Panc1 (cell line): ENCODE measurements at regions not wholly inside any gene's neighbourhood (a gene's known extent, or its start where the extent isn't known, plus 50 kb on each side); places are given as distances from the start of the nearest gene placed in this dataset.

Experiments
- ATAC-seq: fragments of 200-7000 bp; cut with Tn5 transposase; 2 replicates; pipeline ENCODE4 v1.9.1; 2020; ENCODE audit warnings: mild to moderate bottlenecking, moderate library complexity
- BruUV-seq: library from RNA; stranded (reverse); fragments of 400-500 nt; replicated peaks from 2 replicates; lab custom pipeline; 2021; lab: Mats Ljungman, UMichigan
- CTCF ChIA-PET: fragments of 300-600 bp; sonication (Branson Sonifier 250); formaldehyde crosslinking; loops from one replicate; lab custom pipeline; 2022; ENCODE audit warnings: antibody characterized with exemption; lab: Charles Lee
- POLR2A ChIA-PET: fragments of 300-600 bp; sonication (Branson Sonifier 250); formaldehyde crosslinking; loops from one replicate; lab custom pipeline; 2022; ENCODE audit warnings: antibody characterized with exemption; lab: Charles Lee
- DNase-seq: peaks from one replicate; pipeline ENCODE4 v3.0.0-alpha.2; 2010; ENCODE audit warnings: low read depth, low spot score
- H3K27ac ChIP-seq: 2 replicates; pipeline ENCODE4 v1.5.1; 2011; ENCODE audit warnings: mild to moderate bottlenecking, low read length, inconsistent platforms
- H3K27me3 ChIP-seq: fragments of 200-500 bp; sonication (Bioruptor generic); 2 replicates; pipeline ENCODE4 v1.6.0; 2014; ENCODE audit warnings: low read length, inconsistent platforms; ENCODE audit not compliant: control insufficient read depth, insufficient read depth
- H3K36me3 ChIP-seq: fragments of 200-500 bp; sonication (Bioruptor generic); 2 replicates; pipeline ENCODE4 v1.5.1; 2014; ENCODE audit warnings: inconsistent platforms, mild to moderate bottlenecking, low read length, moderate library complexity; ENCODE audit not compliant: control insufficient read depth, insufficient read depth
- H3K4me1 ChIP-seq: 2 replicates; pipeline ENCODE4 v1.5.1; 2011; ENCODE audit warnings: inconsistent platforms, mild to moderate bottlenecking, low read length, moderate library complexity; ENCODE audit not compliant: control insufficient read depth, insufficient read depth
- H3K4me3 ChIP-seq, 2 experiments: 2 replicates each; pipeline ENCODE4 v1.5.1; 2011 to 2012; ENCODE audit warnings: low read depth in 2 of 2, low read length in 2 of 2, mild to moderate bottlenecking in 2 of 2, inconsistent platforms in 1 of 2, moderate library complexity in 1 of 2
- H3K9me3 ChIP-seq: fragments of 200-500 bp; sonication (Bioruptor generic); 2 replicates; pipeline ENCODE4 v1.5.1; 2014; ENCODE audit warnings: low read depth, mild to moderate bottlenecking, inconsistent platforms, low read length, moderate library complexity; ENCODE audit not compliant: control insufficient read depth, insufficient read depth
- POLR2AphosphoS5 ChIP-seq: IDR thresholded peaks from 2 replicates; pipeline ENCODE4 v1.6.1; 2012; ENCODE audit warnings: mild to moderate bottlenecking, low read depth, low read length, moderate library complexity
- REST ChIP-seq, 2 experiments: IDR thresholded peaks; 2 replicates each; pipeline ENCODE4 v1.6.1; 2011 to 2012; ENCODE audit warnings: low read depth in 2 of 2, control low read depth in 1 of 2, low read length in 1 of 2, mild to moderate bottlenecking in 1 of 2, moderate library complexity in 1 of 2; ENCODE audit not compliant: insufficient read depth in 1 of 2
- SIN3A ChIP-seq: IDR thresholded peaks from 2 replicates; pipeline ENCODE4 v1.6.1; 2012; ENCODE audit warnings: low read depth, mild to moderate bottlenecking, low read length, moderate library complexity, borderline replicate concordance; ENCODE audit not compliant: insufficient read depth
- TCF7L2 ChIP-seq: IDR thresholded peaks from 2 replicates; pipeline ENCODE4 v1.6.1; 2011; ENCODE audit warnings: mild to moderate bottlenecking, low read depth, low read length, inconsistent platforms
- in situ Hi-C: cut with HindIII; loops from 2 replicates; pipeline ENCODE4 v1.10.0; 2016; ENCODE audit warnings: low sequenced_read_pairs, low pct_unique_long_range_greater_than_20kb
- intact Hi-C: fragments of 100-400 bp; cut with micrococcal nuclease; formaldehyde crosslinking; loops from one replicate; pipeline ENCODE4 v1.10.0; 2022; ENCODE audit not compliant: unreplicated experiment
- TF ChIP-seq, protein P1 (sequence below): fragments of 450-650 bp; IDR thresholded peaks from 2 replicates; pipeline ENCODE4 v1.5.1; 2017; ENCODE audit warnings: mild to moderate bottlenecking

DNA sequence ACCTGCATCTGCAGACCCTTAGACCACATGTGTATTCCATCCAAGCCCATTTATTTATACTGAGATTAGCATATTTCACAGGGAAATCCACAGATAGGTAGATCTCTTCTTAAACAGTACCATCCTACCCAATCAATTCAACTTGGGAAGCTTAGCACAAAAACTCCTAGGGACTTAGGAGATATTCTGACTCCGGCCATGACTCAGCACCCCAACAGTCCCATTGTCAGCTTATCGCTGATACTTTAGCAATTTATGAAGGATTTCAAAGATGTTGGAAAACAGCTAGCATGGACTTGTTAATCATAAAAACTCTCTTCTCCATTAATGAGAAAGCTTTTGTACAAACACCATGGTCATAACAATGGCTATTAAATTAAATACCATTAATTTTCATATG, 236.2 kb upstream of the PREP start:
- no peaks in the 10 kb centered on the region for H3K36me3 ChIP-seq
- ChIA-PET POLR2A (no interaction called here), CTCF (no interaction called here)
- H3K4me1 ChIP-seq: no peaks in the 10 kb centered on the region
- no TSS peak for BruUV-seq
- in situ Hi-C loops: no loop called here
- no peak overlapping the region for H3K4me3 ChIP-seq
- ATAC-seq (no peak), DNase-seq (no peak)
- no peaks in the 10 kb centered on the region for H3K27me3 ChIP-seq
- H3K27ac ChIP-seq: no peak overlapping the region
- H3K9me3 ChIP-seq: no peaks in the 10 kb centered on the region
- no peak for TF ChIP-seq TCF7L2
- TF ChIP-seq, protein P1, sequence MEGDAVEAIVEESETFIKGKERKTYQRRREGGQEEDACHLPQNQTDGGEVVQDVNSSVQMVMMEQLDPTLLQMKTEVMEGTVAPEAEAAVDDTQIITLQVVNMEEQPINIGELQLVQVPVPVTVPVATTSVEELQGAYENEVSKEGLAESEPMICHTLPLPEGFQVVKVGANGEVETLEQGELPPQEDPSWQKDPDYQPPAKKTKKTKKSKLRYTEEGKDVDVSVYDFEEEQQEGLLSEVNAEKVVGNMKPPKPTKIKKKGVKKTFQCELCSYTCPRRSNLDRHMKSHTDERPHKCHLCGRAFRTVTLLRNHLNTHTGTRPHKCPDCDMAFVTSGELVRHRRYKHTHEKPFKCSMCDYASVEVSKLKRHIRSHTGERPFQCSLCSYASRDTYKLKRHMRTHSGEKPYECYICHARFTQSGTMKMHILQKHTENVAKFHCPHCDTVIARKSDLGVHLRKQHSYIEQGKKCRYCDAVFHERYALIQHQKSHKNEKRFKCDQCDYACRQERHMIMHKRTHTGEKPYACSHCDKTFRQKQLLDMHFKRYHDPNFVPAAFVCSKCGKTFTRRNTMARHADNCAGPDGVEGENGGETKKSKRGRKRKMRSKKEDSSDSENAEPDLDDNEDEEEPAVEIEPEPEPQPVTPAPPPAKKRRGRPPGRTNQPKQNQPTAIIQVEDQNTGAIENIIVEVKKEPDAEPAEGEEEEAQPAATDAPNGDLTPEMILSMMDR: no peak
- TF ChIP-seq SIN3A: no peak
- TF ChIP-seq REST (IDR thresholded peaks at IDR 0.05; ENCODE audit: insufficient read depth in 1 of 2, low read depth in 2 of 2, low read length in 1 of 2): no peak
- no peak for TF ChIP-seq POLR2AphosphoS5
- intact Hi-C loops: no loop called here

DNA sequence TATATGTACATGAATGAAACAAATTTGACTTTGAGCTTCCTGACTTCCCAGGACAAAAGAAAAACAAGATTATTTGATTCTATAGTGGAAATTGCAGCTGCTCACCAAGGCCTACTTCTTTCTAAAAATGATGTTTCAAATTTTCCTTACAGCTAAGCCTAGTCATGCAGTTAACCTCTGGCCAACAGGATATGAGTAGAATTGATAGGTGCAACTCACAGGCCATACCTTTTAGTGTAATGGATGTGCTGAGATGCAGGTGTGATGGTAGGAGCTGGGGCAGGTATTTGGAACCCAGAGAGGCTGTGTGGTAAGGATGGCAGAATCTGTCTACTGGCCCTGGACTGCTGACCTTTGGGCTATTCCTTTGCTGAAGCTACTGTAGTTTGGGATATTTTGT, 230.9 kb upstream of the PREP start:
- H3K4me1 ChIP-seq: no peaks in the 10 kb centered on the region
- no peak overlapping the region for H3K27ac ChIP-seq
- no peaks in the 10 kb centered on the region for H3K27me3 ChIP-seq
- H3K36me3 ChIP-seq: no peaks in the 10 kb centered on the region
- no TSS peak for BruUV-seq
- no peak overlapping the region for H3K4me3 ChIP-seq
- TF ChIP-seq REST (IDR thresholded peaks at IDR 0.05; ENCODE audit: insufficient read depth in 1 of 2, low read depth in 2 of 2, low read length in 1 of 2) (no peak), POLR2AphosphoS5 (no peak), SIN3A (no peak), TCF7L2 (no peak)
- TF ChIP-seq, protein P1: no peak
- intact Hi-C loops: no loop called here
- ChIA-PET POLR2A (no interaction called here), CTCF (no interaction called here)
- peaks cover 3% of the 10 kb centered on the region; the same call in 1 of the 2 replicates for H3K9me3 ChIP-seq
- DNase-seq: no peak
- in situ Hi-C loops: no loop called here
- no peak for ATAC-seq
